ENCODE measurements at regions not wholly inside any gene's neighbourhood (a gene's known extent, or its start where the extent isn't known, plus 50 kb on each side); places are given as distances from the start of the nearest gene placed in this dataset.
"Not testable (repeated sequence)": the region's sequence is repeated elsewhere in the genome, so short reads cannot be mapped to it uniquely, and the experiment has no call there.

DNA sequence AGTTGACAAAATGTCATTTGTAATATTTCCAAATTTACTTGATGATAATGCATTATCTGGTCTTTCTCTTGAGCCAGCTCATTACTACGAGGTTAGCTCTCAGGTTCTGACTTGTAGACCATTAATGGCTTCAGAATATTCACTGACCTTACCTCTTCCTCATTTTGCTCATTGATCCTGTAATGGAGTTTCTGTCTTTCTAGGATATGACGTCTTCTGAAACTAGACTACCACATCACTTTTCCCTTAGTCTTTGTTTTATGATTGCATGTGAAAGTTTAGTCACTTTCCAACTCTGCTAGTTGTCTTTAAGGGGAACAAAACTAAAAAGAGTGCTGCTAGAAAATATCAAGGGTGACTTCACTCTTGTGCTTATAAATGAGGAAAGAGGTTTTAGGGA is 697.6 kb downstream of the JRKL start:
- no peaks in the 10 kb centered on the region for H3K4me1 ChIP-seq (ENCODE audit: control insufficient read depth, insufficient read depth, low read length)

DNA sequence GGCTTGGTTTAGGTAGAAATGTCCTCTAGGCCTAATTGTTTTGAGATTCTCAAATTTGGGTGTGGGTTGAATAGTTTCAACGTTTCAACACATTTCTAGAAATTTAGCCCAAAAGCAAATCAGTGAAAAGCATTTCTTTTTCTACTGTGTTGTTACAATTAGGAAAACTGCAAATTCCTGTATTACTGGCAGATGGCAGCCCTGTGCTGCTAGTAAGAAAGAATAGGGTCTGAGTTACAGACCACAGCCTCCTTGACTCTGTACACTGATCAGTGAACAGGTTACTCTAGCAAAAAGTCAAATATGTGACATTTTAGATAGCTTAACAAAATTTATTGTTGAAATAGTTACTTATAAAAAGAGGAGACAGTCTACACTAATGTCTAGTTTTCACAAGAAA is 703.0 kb downstream of the JRKL start:
- DNase-seq = no peak
- H3K4me1 ChIP-seq (ENCODE audit: control insufficient read depth, insufficient read depth, low read length) = no peaks in the 10 kb centered on the region
- no peak overlapping the region for H3K4me3 ChIP-seq (ENCODE audit: low read length)
- H3K27ac ChIP-seq (ENCODE audit: low read length) = no peak overlapping the region
- no peaks in the 10 kb centered on the region for H3K9me3 ChIP-seq (ENCODE audit: control insufficient read depth, low read depth, low read length)
- no peaks in the 10 kb centered on the region for H3K27me3 ChIP-seq (ENCODE audit: control insufficient read depth, insufficient read depth, low read length)
- no CpG with 5 or more reads among the region's 1 CpG for WGBS (ENCODE audit: insufficient coverage, low lambda C conversion rate)
- H3K36me3 ChIP-seq (ENCODE audit: control insufficient read depth, insufficient read depth, low read length) = no peaks in the 10 kb centered on the region

More for the DNA sequence above, 697.6 kb downstream of the JRKL start:
- no peak overlapping the region for H3K4me3 ChIP-seq (ENCODE audit: low read length)
- WGBS (ENCODE audit: insufficient coverage, low lambda C conversion rate) = no CpG with 5 or more reads among the region's 2 CpGs
- H3K36me3 ChIP-seq (ENCODE audit: control insufficient read depth, insufficient read depth, low read length) = no peaks in the 10 kb centered on the region
- no peaks in the 10 kb centered on the region for H3K9me3 ChIP-seq (ENCODE audit: control insufficient read depth, low read depth, low read length)
- no peak for DNase-seq
- H3K27ac ChIP-seq (ENCODE audit: low read length) = no peak overlapping the region
- H3K27me3 ChIP-seq (ENCODE audit: control insufficient read depth, insufficient read depth, low read length) = no peaks in the 10 kb centered on the region

DNA sequence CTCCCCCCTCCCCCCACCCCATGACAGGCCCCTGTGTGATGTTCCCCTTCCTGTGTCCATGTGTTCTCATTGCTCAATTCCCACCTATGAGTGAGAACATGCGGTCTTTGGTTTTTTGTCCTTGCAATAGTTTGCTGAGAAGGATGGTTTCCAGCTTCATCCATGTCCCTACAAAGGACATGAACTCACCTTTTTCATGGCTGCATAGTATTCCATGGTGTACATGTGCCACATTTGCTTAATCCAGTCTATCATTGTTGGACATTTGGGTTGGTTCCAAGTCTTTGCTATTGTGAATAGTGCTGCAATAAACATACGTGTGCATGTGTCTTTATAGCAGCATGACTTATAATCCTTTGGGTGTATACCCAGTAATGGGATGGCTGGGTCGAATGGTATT is 712.4 kb downstream of the JRKL start:
- not testable (repeated sequence) for H3K4me3 ChIP-seq (ENCODE audit: low read length); H3K27ac ChIP-seq (ENCODE audit: low read length); H3K9me3 ChIP-seq (ENCODE audit: control insufficient read depth, low read depth, low read length); H3K27me3 ChIP-seq (ENCODE audit: control insufficient read depth, insufficient read depth, low read length); DNase-seq; H3K4me1 ChIP-seq (ENCODE audit: control insufficient read depth, insufficient read depth, low read length); H3K36me3 ChIP-seq (ENCODE audit: control insufficient read depth, insufficient read depth, low read length)
- WGBS (ENCODE audit: insufficient coverage, low lambda C conversion rate) = no CpG with 5 or more reads among the region's 3 CpGs

DNA sequence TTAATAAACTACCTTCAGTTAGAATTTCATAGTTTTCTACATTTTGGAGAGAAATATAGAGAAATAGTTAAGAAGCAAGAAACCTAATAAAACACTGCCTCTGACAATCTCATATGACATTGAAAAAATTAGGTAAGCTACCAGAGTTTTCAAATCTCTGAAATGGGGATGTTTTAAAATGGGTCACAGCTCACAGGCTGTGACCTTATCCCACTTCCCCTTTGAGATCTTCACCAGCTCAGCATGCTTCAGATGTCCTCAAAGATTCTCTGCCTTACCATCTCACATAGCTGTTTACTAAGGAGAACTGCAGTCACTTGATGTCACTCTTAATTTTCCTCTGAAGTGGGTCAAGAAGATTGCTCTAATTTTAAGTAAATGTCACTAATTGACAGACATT is 717.8 kb downstream of the JRKL start:
- H3K36me3 ChIP-seq (ENCODE audit: control insufficient read depth, insufficient read depth, low read length) = no peaks in the 10 kb centered on the region
- H3K27me3 ChIP-seq (ENCODE audit: control insufficient read depth, insufficient read depth, low read length) = no peaks in the 10 kb centered on the region
- H3K4me1 ChIP-seq (ENCODE audit: control insufficient read depth, insufficient read depth, low read length) = no peaks in the 10 kb centered on the region
- no peaks in the 10 kb centered on the region for H3K9me3 ChIP-seq (ENCODE audit: control insufficient read depth, low read depth, low read length)
- H3K27ac ChIP-seq (ENCODE audit: low read length) = no peak overlapping the region
- DNase-seq = no peak
- H3K4me3 ChIP-seq (ENCODE audit: low read length) = no peak overlapping the region

DNA sequence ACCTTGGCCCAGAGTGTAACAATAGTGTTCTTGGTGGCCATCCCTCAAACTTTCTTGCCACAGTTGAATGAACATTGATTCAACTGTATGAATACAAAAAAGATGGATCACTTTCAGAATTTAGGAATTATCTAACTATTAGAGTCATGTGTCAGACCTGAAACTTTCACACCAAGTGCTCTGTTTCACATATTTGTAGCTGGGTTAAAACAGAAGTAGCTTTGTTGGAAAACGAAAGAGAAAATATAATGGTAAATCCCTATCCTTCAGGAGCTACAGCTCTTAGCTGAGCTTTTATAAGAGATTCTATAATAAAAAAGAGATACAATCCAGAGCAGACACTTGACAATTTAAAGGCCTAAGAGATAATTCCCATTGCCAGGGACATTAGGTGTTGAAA is 719.3 kb downstream of the JRKL start:
- no peaks in the 10 kb centered on the region for H3K4me1 ChIP-seq (ENCODE audit: control insufficient read depth, insufficient read depth, low read length)
- H3K9me3 ChIP-seq (ENCODE audit: control insufficient read depth, low read depth, low read length) = no peaks in the 10 kb centered on the region
- WGBS (ENCODE audit: insufficient coverage, low lambda C conversion rate) = 100% methylated on average over 1 of the region's 1 CpG
- no peaks in the 10 kb centered on the region for H3K27me3 ChIP-seq (ENCODE audit: control insufficient read depth, insufficient read depth, low read length)
- no peak overlapping the region for H3K27ac ChIP-seq (ENCODE audit: low read length)
- DNase-seq = no peak
- H3K4me3 ChIP-seq (ENCODE audit: low read length) = no peak overlapping the region
- no peaks in the 10 kb centered on the region for H3K36me3 ChIP-seq (ENCODE audit: control insufficient read depth, insufficient read depth, low read length)

DNA sequence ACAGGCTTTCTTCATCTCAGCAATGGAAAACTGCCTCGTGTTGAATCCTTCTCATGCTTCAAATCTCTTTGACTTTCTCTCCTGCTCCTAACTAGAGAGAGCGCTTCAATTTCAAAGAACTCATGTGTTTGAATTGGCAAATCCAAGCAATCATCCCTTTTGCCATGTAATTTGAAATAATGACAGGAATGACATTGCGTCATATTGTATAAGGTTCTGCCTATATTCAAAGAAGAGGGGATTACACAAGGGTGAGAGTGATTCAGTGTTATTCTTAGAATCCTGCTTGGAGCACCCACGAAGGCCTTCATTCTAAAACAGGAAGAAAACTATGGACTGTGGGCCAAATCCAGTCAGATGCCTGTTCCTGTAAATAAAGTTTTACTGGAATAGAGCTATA is 720.6 kb downstream of the JRKL start:
- Histone ChIP-seq H3K9me3 (ENCODE audit: control insufficient read depth, low read depth, low read length) (no peaks in the 10 kb centered on the region), H3K27ac (ENCODE audit: low read length) (no peak overlapping the region), H3K36me3 (ENCODE audit: control insufficient read depth, insufficient read depth, low read length) (no peaks in the 10 kb centered on the region), H3K4me1 (ENCODE audit: control insufficient read depth, insufficient read depth, low read length) (no peaks in the 10 kb centered on the region), H3K27me3 (ENCODE audit: control insufficient read depth, insufficient read depth, low read length) (no peaks in the 10 kb centered on the region), H3K4me3 (ENCODE audit: low read length) (no peak overlapping the region)
- no peak for DNase-seq
- 60% methylated on average over 2 of the region's 4 CpGs for WGBS (ENCODE audit: insufficient coverage, low lambda C conversion rate)

DNA sequence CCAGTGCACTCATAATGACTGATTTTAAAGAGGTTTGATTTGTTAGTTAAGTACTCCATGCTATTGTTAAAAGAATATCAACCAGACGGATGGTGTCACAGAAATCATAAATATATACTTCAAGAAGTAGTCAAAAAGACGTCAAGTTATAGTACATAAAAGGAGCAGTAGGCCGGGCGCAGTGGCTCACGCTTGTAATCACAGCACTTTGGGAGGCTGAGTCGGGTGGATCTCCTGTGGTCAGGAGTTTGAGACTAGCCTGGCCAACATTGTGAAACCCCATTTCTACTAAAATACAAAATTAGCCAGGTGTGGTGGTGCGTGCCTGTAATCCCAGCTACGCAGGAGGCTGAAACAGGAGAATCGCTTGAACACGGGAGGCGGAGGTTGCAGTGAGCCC is 721.7 kb downstream of the JRKL start:
- Histone ChIP-seq H3K27me3 (ENCODE audit: control insufficient read depth, insufficient read depth, low read length) (no peaks in the 10 kb centered on the region), H3K4me3 (ENCODE audit: low read length) (no peak overlapping the region), H3K36me3 (ENCODE audit: control insufficient read depth, insufficient read depth, low read length) (no peaks in the 10 kb centered on the region), H3K4me1 (ENCODE audit: control insufficient read depth, insufficient read depth, low read length) (no peaks in the 10 kb centered on the region), H3K27ac (ENCODE audit: low read length) (no peak overlapping the region), H3K9me3 (ENCODE audit: control insufficient read depth, low read depth, low read length) (no peaks in the 10 kb centered on the region)
- WGBS (ENCODE audit: insufficient coverage, low lambda C conversion rate) = no CpG with 5 or more reads among the region's 11 CpGs
- DNase-seq = no peak

DNA sequence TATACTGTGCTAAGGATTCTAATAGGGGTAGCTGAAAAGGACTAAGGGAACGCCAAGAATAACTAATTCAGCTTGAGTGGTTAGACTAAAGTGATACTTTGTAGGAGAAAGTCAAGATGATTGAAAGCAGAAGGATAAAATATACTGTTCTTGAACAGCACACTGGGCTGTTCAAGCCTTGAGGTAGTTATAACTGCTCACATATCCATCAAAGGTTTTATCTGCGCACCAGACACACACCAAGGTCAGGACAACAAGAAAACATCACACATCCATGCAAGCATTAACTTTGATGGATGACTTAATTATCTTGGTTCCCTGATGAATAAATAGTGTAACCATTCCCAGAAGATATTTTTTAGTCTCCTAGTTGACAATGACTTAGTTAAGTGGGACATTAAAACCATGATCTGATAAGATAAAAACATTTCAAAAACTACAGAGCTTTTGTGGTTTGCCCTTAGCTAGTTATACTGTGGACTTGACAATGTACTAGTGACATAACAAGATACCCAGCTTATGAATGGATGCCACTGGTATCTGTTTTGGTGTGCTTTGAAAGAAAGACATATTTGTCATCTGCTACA is 728.9 kb downstream of the JRKL start:
- Histone ChIP-seq H3K4me3 (ENCODE audit: low read length) (no peak overlapping the region), H3K27ac (ENCODE audit: low read length) (no peak overlapping the region), H3K36me3 (ENCODE audit: control insufficient read depth, insufficient read depth, low read length) (no peaks in the 10 kb centered on the region), H3K27me3 (ENCODE audit: control insufficient read depth, insufficient read depth, low read length) (no peaks in the 10 kb centered on the region), H3K9me3 (ENCODE audit: control insufficient read depth, low read depth, low read length) (no peaks in the 10 kb centered on the region), H3K4me1 (ENCODE audit: control insufficient read depth, insufficient read depth, low read length) (no peaks in the 10 kb centered on the region)
- DNase-seq = no peak
- whole genome bisulfite sequencing (ENCODE audit: insufficient coverage, low lambda C conversion rate) = no CpG with 5 or more reads among the region's 2 CpGs

DNA sequence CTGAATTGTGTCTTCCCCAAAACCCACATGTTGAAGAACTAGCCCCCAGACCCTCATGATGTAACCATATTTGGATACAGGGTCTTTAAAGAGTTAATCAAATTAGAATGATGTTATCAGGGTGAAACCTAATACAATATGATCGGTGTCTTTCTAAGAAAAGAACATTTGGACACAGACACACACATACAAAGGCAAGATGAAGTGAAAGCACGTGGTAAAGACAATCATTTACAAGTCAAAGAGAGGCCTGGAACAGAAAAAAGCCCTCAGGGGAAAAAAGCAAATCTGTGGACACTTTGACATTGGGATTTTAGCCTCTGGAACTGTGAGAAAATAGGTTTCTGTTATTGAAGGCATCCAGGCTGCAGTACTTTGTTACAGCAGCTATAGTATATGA is 733.4 kb downstream of the JRKL start:
- Histone ChIP-seq H3K27ac (ENCODE audit: low read length) (no peak overlapping the region), H3K9me3 (ENCODE audit: control insufficient read depth, low read depth, low read length) (no peaks in the 10 kb centered on the region), H3K27me3 (ENCODE audit: control insufficient read depth, insufficient read depth, low read length) (no peaks in the 10 kb centered on the region), H3K4me3 (ENCODE audit: low read length) (no peak overlapping the region), H3K4me1 (ENCODE audit: control insufficient read depth, insufficient read depth, low read length) (no peaks in the 10 kb centered on the region), H3K36me3 (ENCODE audit: control insufficient read depth, insufficient read depth, low read length) (no peaks in the 10 kb centered on the region)
- no peak for DNase-seq
- 50% methylated on average over 1 of the region's 2 CpGs for WGBS (ENCODE audit: insufficient coverage, low lambda C conversion rate)

DNA sequence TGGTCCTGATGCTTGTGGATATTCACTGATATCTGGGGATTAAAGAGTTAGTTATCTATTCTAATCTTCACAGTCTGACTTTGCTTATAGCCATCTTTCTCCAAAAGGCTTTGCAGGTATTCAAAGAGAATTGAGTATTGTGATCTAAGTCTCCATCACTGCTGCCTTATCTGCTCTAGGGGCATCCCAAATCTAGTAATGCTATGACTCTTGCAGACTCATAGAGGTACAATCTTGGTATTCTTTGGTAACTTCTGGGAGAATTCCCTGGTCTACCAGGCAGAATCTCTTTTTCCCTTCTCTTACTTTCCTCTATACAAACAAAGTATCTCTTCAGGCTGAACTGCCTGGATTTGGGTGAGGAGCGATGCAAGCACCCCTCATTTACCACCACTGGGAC is 746.3 kb downstream of the JRKL start:
- Histone ChIP-seq H3K4me1 (ENCODE audit: control insufficient read depth, insufficient read depth, low read length) (no peaks in the 10 kb centered on the region), H3K9me3 (ENCODE audit: control insufficient read depth, low read depth, low read length) (no peaks in the 10 kb centered on the region), H3K4me3 (ENCODE audit: low read length) (no peak overlapping the region), H3K36me3 (ENCODE audit: control insufficient read depth, insufficient read depth, low read length) (no peaks in the 10 kb centered on the region), H3K27ac (ENCODE audit: low read length) (no peak overlapping the region), H3K27me3 (ENCODE audit: control insufficient read depth, insufficient read depth, low read length) (no peaks in the 10 kb centered on the region)
- no peak for DNase-seq
- WGBS (ENCODE audit: insufficient coverage, low lambda C conversion rate) = no CpG with 5 or more reads among the region's 1 CpG

DNA sequence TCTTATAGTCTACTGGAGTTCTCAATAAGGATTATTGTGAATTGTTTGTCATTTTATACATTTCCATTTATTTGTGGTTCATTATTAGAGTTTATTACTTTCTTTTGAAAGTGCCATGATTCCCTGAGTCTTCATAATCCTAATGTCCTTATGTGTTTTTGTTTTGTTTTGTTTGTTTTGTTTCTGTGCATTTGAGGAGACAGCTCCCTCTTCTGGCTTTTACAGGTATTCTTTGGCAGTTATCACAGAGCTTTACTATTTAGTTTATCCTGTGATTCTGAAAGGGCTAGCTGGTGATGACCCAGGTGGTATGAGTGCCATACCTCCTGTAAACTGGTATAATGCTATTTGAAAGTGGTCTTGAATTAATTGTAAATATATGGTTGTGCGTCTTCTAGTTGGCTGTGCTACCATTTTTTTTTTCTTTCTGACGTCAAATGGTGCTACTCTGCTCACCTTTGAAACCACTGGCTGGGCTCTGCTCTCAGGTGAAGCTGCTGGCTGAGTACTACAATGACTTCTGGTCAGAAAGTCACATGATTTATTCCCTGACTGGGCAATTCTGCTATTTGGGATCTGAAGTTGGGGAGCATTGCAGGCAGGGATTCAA is 751.2 kb downstream of the JRKL start:
- no CpG with 5 or more reads among the region's 2 CpGs for WGBS (ENCODE audit: insufficient coverage, low lambda C conversion rate)
- H3K27me3 ChIP-seq (ENCODE audit: control insufficient read depth, insufficient read depth, low read length) = no peaks in the 10 kb centered on the region
- no peak for DNase-seq
- no peaks in the 10 kb centered on the region for H3K4me1 ChIP-seq (ENCODE audit: control insufficient read depth, insufficient read depth, low read length)
- no peak overlapping the region for H3K27ac ChIP-seq (ENCODE audit: low read length)
- H3K4me3 ChIP-seq (ENCODE audit: low read length) = no peak overlapping the region
- H3K36me3 ChIP-seq (ENCODE audit: control insufficient read depth, insufficient read depth, low read length) = no peaks in the 10 kb centered on the region
- H3K9me3 ChIP-seq (ENCODE audit: control insufficient read depth, low read depth, low read length) = no peaks in the 10 kb centered on the region

Data from large intestine (tissue), 3 donors.